ENCODE measurements at regions not wholly inside any gene's neighbourhood (a gene's known extent, or its start where the extent isn't known, plus 50 kb on each side); places are given as distances from the start of the nearest gene placed in this dataset.

GRCh38 chr4:130995988-130996387, 1900.0 kb downstream of the C4orf33 start:
- TF ChIP-seq CTCF (IDR thresholded peaks at IDR 0.05), result no peak
- no peak for TF ChIP-seq POLR2A (IDR thresholded peaks at IDR 0.05)
